Neural progenitor cell (in vitro differentiated cells): ENCODE measurements at regions not wholly inside any gene's neighbourhood (a gene's known extent, or its start where the extent isn't known, plus 50 kb on each side); places are given as distances from the start of the nearest gene placed in this dataset.
"Not testable (repeated sequence)": the region's sequence is repeated elsewhere in the genome, so short reads cannot be mapped to it uniquely, and the experiment has no call there.

Source experiments
- DNase-seq: peaks from one replicate; pipeline ENCODE4 v3.0.0-alpha.2; 2016; ENCODE audit warnings: low spot score
- H2AFZ ChIP-seq: fragments of 200-600 bp; sonication (generic); replicated peaks from 2 replicates; pipeline ENCODE4 v1.6.1; 2016; ENCODE audit warnings: antibody characterized with exemption
- H3F3A ChIP-seq: fragments of 200-600 bp; sonication (generic); 2 replicates; pipeline ENCODE4 v1.6.1; 2016; ENCODE audit warnings: antibody characterized with exemption, low read depth
- H3K27ac ChIP-seq: fragments of 200-600 bp; sonication (generic); 2 replicates; pipeline ENCODE4 v1.5.1; 2016; ENCODE audit warnings: mild to moderate bottlenecking
- H3K27me3 ChIP-seq: fragments of 200-600 bp; sonication (generic); 2 replicates; pipeline ENCODE4 v1.6.1; 2016; ENCODE audit warnings: mild to moderate bottlenecking, moderate library complexity
- H3K36me3 ChIP-seq: fragments of 200-600 bp; sonication (generic); 2 replicates; pipeline ENCODE4 v1.5.1; 2016
- H3K4me1 ChIP-seq: fragments of 200-600 bp; sonication (generic); 2 replicates; pipeline ENCODE4 v1.6.1; 2016; ENCODE audit warnings: mixed run types
- H3K4me2 ChIP-seq: fragments of 200-600 bp; sonication (generic); 2 replicates; pipeline ENCODE4 v1.6.1; 2016
- H3K4me3 ChIP-seq: fragments of 200-600 bp; sonication (generic); 2 replicates; pipeline ENCODE4 v1.5.1; 2016
- H3K79me2 ChIP-seq: fragments of 200-600 bp; sonication (generic); 2 replicates; pipeline ENCODE4 v1.6.1; 2016; ENCODE audit warnings: low read depth
- H3K9ac ChIP-seq: fragments of 200-600 bp; sonication (generic); 2 replicates; pipeline ENCODE4 v1.6.1; 2016
- H3K9me3 ChIP-seq: fragments of 200-600 bp; sonication (generic); 2 replicates; pipeline ENCODE4 v1.5.1; 2016; ENCODE audit warnings: low read depth
- H4K20me1 ChIP-seq: fragments of 200-600 bp; sonication (generic); 2 replicates; pipeline ENCODE4 v1.6.1; 2016; ENCODE audit warnings: low read depth
- H3K27ac Mint-ChIP-seq: 3 replicates; pipeline ENCODE4 v1.8.0; 2021; ENCODE audit warnings: mixed read lengths
- H3K27me3 Mint-ChIP-seq: 2 replicates; pipeline ENCODE4 v1.8.0; 2022; ENCODE audit warnings: low read depth, mild to moderate bottlenecking, inconsistent platforms, moderate library complexity, mixed read lengths; ENCODE audit not compliant: insufficient read depth
- H3K36me3 Mint-ChIP-seq: 3 replicates; pipeline ENCODE4 v1.8.0; 2021; ENCODE audit warnings: mixed read lengths
- H3K4me1 Mint-ChIP-seq: 3 replicates; pipeline ENCODE4 v1.8.0; 2021; ENCODE audit warnings: mixed read lengths
- H3K4me3 Mint-ChIP-seq: 3 replicates; pipeline ENCODE4 v1.8.0; 2021; ENCODE audit warnings: mild to moderate bottlenecking, moderate library complexity, mixed read lengths
- H3K9me3 Mint-ChIP-seq: 3 replicates; pipeline ENCODE4 v1.8.0; 2020; ENCODE audit warnings: mixed read lengths
- EZH2 ChIP-seq: fragments of 200-600 bp; sonication (generic); IDR thresholded peaks from 2 replicates; pipeline ENCODE4 v1.6.1; 2017; ENCODE audit warnings: antibody characterized with exemption, mild to moderate bottlenecking, moderate library complexity
- EZH2phosphoT487 ChIP-seq: fragments of 200-600 bp; sonication (generic); IDR thresholded peaks from 2 replicates; pipeline ENCODE4 v1.6.1; 2017; ENCODE audit warnings: antibody characterized with exemption
- TF ChIP-seq, protein P1 (sequence below): fragments of 200-600 bp; sonication (generic); IDR thresholded peaks from 2 replicates; pipeline ENCODE4 v1.5.1; 2017; ENCODE audit warnings: antibody characterized with exemption, mild to moderate bottlenecking

DNA sequence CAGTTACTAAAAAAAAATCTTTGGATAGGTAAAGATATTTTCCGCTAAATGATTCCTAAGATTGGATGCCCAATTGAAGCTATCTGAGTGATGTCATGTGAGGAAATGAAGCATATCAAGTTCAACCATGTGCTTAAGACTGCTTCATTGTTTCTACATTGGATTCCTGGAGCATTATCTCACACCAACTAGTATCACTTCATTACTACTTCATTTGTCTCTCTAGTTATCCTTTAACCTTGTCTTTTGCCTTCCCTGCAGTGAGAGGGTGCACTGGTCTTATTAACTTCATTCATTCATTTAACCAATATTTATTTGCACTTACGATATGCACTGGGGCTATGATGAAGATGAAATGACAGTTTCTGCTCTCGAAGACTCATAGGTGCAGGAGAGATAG is 198.1 kb downstream of the SLC38A4 start:
- no peaks in the 10 kb centered on the region for H3K27me3 ChIP-seq
- H3K4me3 ChIP-seq: no peak overlapping the region
- H3K4me2 ChIP-seq: no peak overlapping the region
- H3K4me3 Mint-ChIP-seq: no peak overlapping the region
- no peak overlapping the region for H3K27ac ChIP-seq
- no peak overlapping the region for H2AFZ ChIP-seq
- DNase-seq: no peak
- H3K9me3 ChIP-seq: no peaks in the 10 kb centered on the region
- no peaks in the 10 kb centered on the region for H3K9me3 Mint-ChIP-seq
- H3K79me2 ChIP-seq: no peaks in the 10 kb centered on the region
- no peaks in the 10 kb centered on the region for H3K27me3 Mint-ChIP-seq
- no peaks in the 10 kb centered on the region for H3K4me1 Mint-ChIP-seq
- TF ChIP-seq, protein P1, sequence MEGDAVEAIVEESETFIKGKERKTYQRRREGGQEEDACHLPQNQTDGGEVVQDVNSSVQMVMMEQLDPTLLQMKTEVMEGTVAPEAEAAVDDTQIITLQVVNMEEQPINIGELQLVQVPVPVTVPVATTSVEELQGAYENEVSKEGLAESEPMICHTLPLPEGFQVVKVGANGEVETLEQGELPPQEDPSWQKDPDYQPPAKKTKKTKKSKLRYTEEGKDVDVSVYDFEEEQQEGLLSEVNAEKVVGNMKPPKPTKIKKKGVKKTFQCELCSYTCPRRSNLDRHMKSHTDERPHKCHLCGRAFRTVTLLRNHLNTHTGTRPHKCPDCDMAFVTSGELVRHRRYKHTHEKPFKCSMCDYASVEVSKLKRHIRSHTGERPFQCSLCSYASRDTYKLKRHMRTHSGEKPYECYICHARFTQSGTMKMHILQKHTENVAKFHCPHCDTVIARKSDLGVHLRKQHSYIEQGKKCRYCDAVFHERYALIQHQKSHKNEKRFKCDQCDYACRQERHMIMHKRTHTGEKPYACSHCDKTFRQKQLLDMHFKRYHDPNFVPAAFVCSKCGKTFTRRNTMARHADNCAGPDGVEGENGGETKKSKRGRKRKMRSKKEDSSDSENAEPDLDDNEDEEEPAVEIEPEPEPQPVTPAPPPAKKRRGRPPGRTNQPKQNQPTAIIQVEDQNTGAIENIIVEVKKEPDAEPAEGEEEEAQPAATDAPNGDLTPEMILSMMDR: no peak
- TF ChIP-seq EZH2phosphoT487: no peak
- TF ChIP-seq EZH2: no peak
- H3K9ac ChIP-seq: no peak overlapping the region
- no peaks in the 10 kb centered on the region for H4K20me1 ChIP-seq
- H3K36me3 Mint-ChIP-seq: no peaks in the 10 kb centered on the region
- H3K27ac Mint-ChIP-seq: no peak overlapping the region
- H3K36me3 ChIP-seq: no peaks in the 10 kb centered on the region
- no peaks in the 10 kb centered on the region for H3K4me1 ChIP-seq
- H3F3A ChIP-seq: no peaks in the 10 kb centered on the region

DNA sequence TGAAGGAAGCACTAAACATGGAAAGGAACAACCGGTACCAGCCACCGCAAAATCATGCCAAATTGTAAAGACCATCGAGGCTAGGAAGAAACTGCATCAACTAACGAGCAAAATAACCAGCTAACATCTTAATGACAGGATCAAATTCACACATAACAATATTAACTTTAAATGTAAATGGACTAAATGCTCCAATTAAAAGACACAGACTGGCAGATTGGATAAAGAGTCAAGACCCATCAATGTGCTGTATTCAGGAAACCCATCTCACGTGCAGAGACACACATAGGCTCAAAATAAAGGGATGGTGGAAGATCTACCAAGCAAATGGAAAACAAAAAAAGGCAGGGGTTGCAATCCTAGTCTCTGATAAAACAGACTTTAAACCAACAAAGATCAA is 206.3 kb downstream of the SLC38A4 start:
- not testable (repeated sequence) for H3K27ac ChIP-seq, H3K27me3 Mint-ChIP-seq, H3F3A ChIP-seq, DNase-seq, H3K79me2 ChIP-seq, H3K4me1 ChIP-seq, H4K20me1 ChIP-seq, H3K36me3 ChIP-seq, H2AFZ ChIP-seq, H3K4me3 Mint-ChIP-seq, H3K27ac Mint-ChIP-seq, H3K36me3 Mint-ChIP-seq, H3K4me3 ChIP-seq, H3K4me2 ChIP-seq, H3K27me3 ChIP-seq, H3K9ac ChIP-seq, H3K9me3 ChIP-seq, H3K4me1 Mint-ChIP-seq
- H3K9me3 Mint-ChIP-seq: peaks cover 18% of the 10 kb centered on the region

DNA sequence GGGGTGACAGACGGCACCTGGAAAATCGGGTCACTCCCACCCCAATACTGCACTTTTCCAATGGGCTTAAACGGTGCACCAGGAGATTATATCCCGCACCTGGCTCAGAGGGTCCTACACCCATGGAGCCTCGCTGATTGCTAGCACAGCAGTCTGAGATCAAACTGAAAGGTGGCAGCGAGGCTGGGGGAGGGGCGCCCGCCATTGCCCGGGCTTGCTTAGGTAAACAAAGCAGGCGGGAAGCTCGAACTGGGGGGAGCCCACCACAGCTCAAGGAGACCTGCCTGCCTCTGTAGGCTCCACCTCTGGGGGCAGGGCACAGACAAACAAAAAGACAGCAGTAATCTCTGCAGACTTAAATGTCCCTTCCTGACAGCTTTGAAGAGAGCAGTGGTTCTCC is 208.1 kb downstream of the SLC38A4 start:
- H3K27me3 Mint-ChIP-seq, H3K4me3 ChIP-seq, H3K36me3 ChIP-seq, H3K79me2 ChIP-seq, H3K27ac ChIP-seq, H3K4me1 Mint-ChIP-seq, H4K20me1 ChIP-seq, H3K27me3 ChIP-seq, H3K9ac ChIP-seq, H3K36me3 Mint-ChIP-seq, DNase-seq, H3K4me1 ChIP-seq, H3K27ac Mint-ChIP-seq, H2AFZ ChIP-seq, H3K4me2 ChIP-seq, H3K4me3 Mint-ChIP-seq, H3K9me3 ChIP-seq, H3F3A ChIP-seq: not testable (repeated sequence)
- H3K9me3 Mint-ChIP-seq: peaks cover 18% of the 10 kb centered on the region

DNA sequence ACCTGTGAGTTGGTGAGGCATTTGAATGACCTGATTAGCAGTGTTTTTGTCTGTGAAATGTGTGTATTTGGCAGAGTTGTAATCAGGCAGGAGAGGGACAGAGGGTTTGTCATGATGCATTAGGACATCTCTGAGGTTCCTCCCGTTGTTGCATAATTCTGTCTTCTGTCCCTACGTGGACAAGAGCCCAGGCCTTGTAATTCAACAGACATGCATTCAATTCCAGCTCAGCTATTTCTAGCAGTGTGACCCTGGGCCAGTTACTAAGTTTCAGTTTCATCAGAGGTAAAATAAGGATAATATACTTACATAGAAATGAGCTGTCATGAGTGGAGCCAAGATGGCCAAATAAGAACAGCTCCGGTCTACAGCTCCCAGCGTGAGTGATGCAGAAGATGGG is 208.6 kb downstream of the SLC38A4 start:
- Histone ChIP-seq H3K4me2 (no peak overlapping the region), H3K27ac (no peak overlapping the region), H3K9me3 (no peaks in the 10 kb centered on the region), H3K27me3 (no peaks in the 10 kb centered on the region), H3K4me1 (no peaks in the 10 kb centered on the region), H3K79me2 (no peaks in the 10 kb centered on the region), H2AFZ (no peak overlapping the region), H3K4me3 (no peak overlapping the region), H4K20me1 (no peaks in the 10 kb centered on the region), H3K9ac (no peak overlapping the region), H3F3A (no peaks in the 10 kb centered on the region), H3K36me3 (no peaks in the 10 kb centered on the region)
- Mint-ChIP-seq H3K4me1 (no peaks in the 10 kb centered on the region), H3K36me3 (peaks cover 2% of the 10 kb centered on the region), H3K4me3 (no peak overlapping the region), H3K9me3 (peaks cover 18% of the 10 kb centered on the region), H3K27me3 (peaks cover 2% of the 10 kb centered on the region), H3K27ac (no peak overlapping the region)
- no peak for DNase-seq
- TF ChIP-seq EZH2phosphoT487 (no peak), EZH2 (no peak)
- TF ChIP-seq, protein P1: no peak
